Stimulated activated effector memory CD8-positive, alpha-beta T cell treated with anti-CD3 and anti-CD28 coated beads, Interleukin-12 subunit alpha, Interleukin-12 subunit beta, amount 100 ng/mL, for 72 hours (primary cell): ENCODE measurements at regions not wholly inside any gene's neighbourhood (a gene's known extent, or its start where the extent isn't known, plus 50 kb on each side); places are given as distances from the start of the nearest gene placed in this dataset.
A peak's percentile ranks its signal among the peaks of the same experiment; 100 is the strongest.
"Not testable (repeated sequence)": the region's sequence is repeated elsewhere in the genome, so short reads cannot be mapped to it uniquely, and the experiment has no call there.

Experiments used
- ATAC-seq: fragments of 150-1000 bp; cut with Tn5 transposase; 2 replicates; pipeline ENCODE4 v1.10.0; 2021
- DNase-seq, 2 donors: peaks; one replicate each; pipeline ENCODE4 v3.0.0; 2021 to 2022; ENCODE audit warnings: low spot score in 2 of 2
- H3K27ac Mint-ChIP-seq: one replicate; pipeline ENCODE4 v1.8.0; 2022; ENCODE audit warnings: mild to moderate bottlenecking, mixed read lengths
- H3K36me3 Mint-ChIP-seq: one replicate; pipeline ENCODE4 v1.8.0; 2022; ENCODE audit warnings: mild to moderate bottlenecking, mixed read lengths
- H3K4me1 Mint-ChIP-seq: one replicate; pipeline ENCODE4 v1.8.0; 2022; ENCODE audit warnings: mixed read lengths
- H3K4me3 Mint-ChIP-seq: one replicate; pipeline ENCODE4 v1.8.0; 2022; ENCODE audit warnings: mild to moderate bottlenecking, mixed read lengths
- H3K9me3 Mint-ChIP-seq: one replicate; pipeline ENCODE4 v1.8.0; 2022; ENCODE audit warnings: mixed read lengths

- no peak overlapping the region for H3K4me3 Mint-ChIP-seq
- no peaks in the 10 kb centered on the region for H3K9me3 Mint-ChIP-seq
- no peaks in the 10 kb centered on the region for H3K4me1 Mint-ChIP-seq
- H3K36me3 Mint-ChIP-seq = no peaks in the 10 kb centered on the region
- no peak overlapping the region for H3K27ac Mint-ChIP-seq
- ATAC-seq (no peak), DNase-seq (no peak)
These were observed 190.1 kb upstream of the ITGA1 start for GRCh38 chr5:52597625-52598024.

- Mint-ChIP-seq H3K4me1 (no peaks in the 10 kb centered on the region), H3K27ac (no peak overlapping the region), H3K36me3 (no peaks in the 10 kb centered on the region), H3K4me3 (no peak overlapping the region), H3K9me3 (no peaks in the 10 kb centered on the region)
- ATAC-seq = no peak
- no peak for DNase-seq
These were observed 188.7 kb upstream of the ITGA1 start for GRCh38 chr5:52598968-52599367.

GRCh38 chr5:52603778-52604554 lies 183.8 kb upstream of the ITGA1 start:
- H3K4me3 Mint-ChIP-seq = no peak overlapping the region
- DNase-seq (no peak), ATAC-seq (no peak)
- H3K36me3 Mint-ChIP-seq = no peaks in the 10 kb centered on the region
- H3K4me1 Mint-ChIP-seq = no peaks in the 10 kb centered on the region
- H3K27ac Mint-ChIP-seq = no peak overlapping the region
- H3K9me3 Mint-ChIP-seq = no peaks in the 10 kb centered on the region

GRCh38 chr5:52605317-52606313 lies 182.1 kb upstream of the ITGA1 start:
- ATAC-seq (no peak), DNase-seq (no peak)
- no peak overlapping the region for H3K27ac Mint-ChIP-seq
- peaks cover 6% of the 10 kb centered on the region for H3K9me3 Mint-ChIP-seq
- H3K4me1 Mint-ChIP-seq = no peaks in the 10 kb centered on the region
- H3K36me3 Mint-ChIP-seq = no peaks in the 10 kb centered on the region
- H3K4me3 Mint-ChIP-seq = no peak overlapping the region

GRCh38 chr5:52607227-52607824 lies 180.4 kb upstream of the ITGA1 start:
- Mint-ChIP-seq H3K36me3 (no peaks in the 10 kb centered on the region), H3K4me1 (no peaks in the 10 kb centered on the region), H3K27ac (no peak overlapping the region), H3K9me3 (peaks cover 6% of the 10 kb centered on the region), H3K4me3 (no peak overlapping the region)
- DNase-seq = no peak
- no peak for ATAC-seq

GRCh38 chr5:52620315-52620714 lies 167.4 kb upstream of the ITGA1 start:
- Mint-ChIP-seq H3K9me3 (no peaks in the 10 kb centered on the region), H3K27ac (no peak overlapping the region), H3K4me3 (no peak overlapping the region), H3K4me1 (peaks cover 13% of the 10 kb centered on the region), H3K36me3 (no peaks in the 10 kb centered on the region)
- ATAC-seq (peak; percentile 66), DNase-seq (no peak)

GRCh38 chr5:52623291-52623690 lies 164.4 kb upstream of the ITGA1 start:
- peaks cover 13% of the 10 kb centered on the region for H3K4me1 Mint-ChIP-seq
- H3K4me3 Mint-ChIP-seq = no peak overlapping the region
- no peak for ATAC-seq

GRCh38 chr5:52624291-52624690 lies 163.4 kb upstream of the ITGA1 start:
- Mint-ChIP-seq H3K36me3 (no peaks in the 10 kb centered on the region), H3K9me3 (no peaks in the 10 kb centered on the region), H3K27ac (no peak overlapping the region), H3K4me1 (peaks cover 13% of the 10 kb centered on the region), H3K4me3 (no peak overlapping the region)
- DNase-seq (no peak), ATAC-seq (no peak)

More at GRCh38 chr5:52623291-52623690, 164.4 kb upstream of the ITGA1 start:
- no peak overlapping the region for H3K27ac Mint-ChIP-seq
- H3K36me3 Mint-ChIP-seq = no peaks in the 10 kb centered on the region
- H3K9me3 Mint-ChIP-seq = no peaks in the 10 kb centered on the region
- DNase-seq = no peak

- Mint-ChIP-seq H3K4me1 (no peaks in the 10 kb centered on the region), H3K9me3 (no peaks in the 10 kb centered on the region), H3K4me3 (no peak overlapping the region), H3K27ac (no peak overlapping the region), H3K36me3 (no peaks in the 10 kb centered on the region)
- ATAC-seq = no peak
- no peak for DNase-seq
These were observed 161.4 kb upstream of the ITGA1 start for GRCh38 chr5:52626312-52626711.

GRCh38 chr5:52627740-52628139 lies 160.0 kb upstream of the ITGA1 start:
- H3K36me3 Mint-ChIP-seq = no peaks in the 10 kb centered on the region
- H3K9me3 Mint-ChIP-seq = no peaks in the 10 kb centered on the region
- H3K4me3 Mint-ChIP-seq = no peak overlapping the region
- DNase-seq (no peak), ATAC-seq (no peak)
- no peaks in the 10 kb centered on the region for H3K4me1 Mint-ChIP-seq
- H3K27ac Mint-ChIP-seq = no peak overlapping the region

- Mint-ChIP-seq H3K27ac (no peak overlapping the region), H3K4me1 (no peaks in the 10 kb centered on the region), H3K9me3 (no peaks in the 10 kb centered on the region), H3K36me3 (no peaks in the 10 kb centered on the region), H3K4me3 (no peak overlapping the region)
- ATAC-seq = no peak
- no peak for DNase-seq
These were observed 155.4 kb upstream of the ITGA1 start for GRCh38 chr5:52632281-52632680.

GRCh38 chr5:52634171-52634570 lies 153.5 kb upstream of the ITGA1 start:
- H3K9me3 Mint-ChIP-seq, H3K27ac Mint-ChIP-seq, ATAC-seq, H3K36me3 Mint-ChIP-seq, DNase-seq, H3K4me1 Mint-ChIP-seq, H3K4me3 Mint-ChIP-seq: not testable (repeated sequence)

- Mint-ChIP-seq H3K36me3 (no peaks in the 10 kb centered on the region), H3K9me3 (peaks cover 3% of the 10 kb centered on the region), H3K4me1 (no peaks in the 10 kb centered on the region), H3K4me3 (no peak overlapping the region), H3K27ac (no peak overlapping the region)
- DNase-seq = no peak
- no peak for ATAC-seq
These were observed 149.0 kb upstream of the ITGA1 start for GRCh38 chr5:52638732-52639131.

- Mint-ChIP-seq H3K36me3 (no peaks in the 10 kb centered on the region), H3K4me1 (no peaks in the 10 kb centered on the region), H3K27ac (no peak overlapping the region), H3K4me3 (no peak overlapping the region), H3K9me3 (no peaks in the 10 kb centered on the region)
- ATAC-seq = no peak
- DNase-seq = no peak
These were observed 139.0 kb upstream of the ITGA1 start for GRCh38 chr5:52648726-52649125.

GRCh38 chr5:52655163-52655562 lies 132.6 kb upstream of the ITGA1 start:
- ATAC-seq (no peak), DNase-seq (no peak)
- no peak overlapping the region for H3K27ac Mint-ChIP-seq
- H3K4me1 Mint-ChIP-seq = no peaks in the 10 kb centered on the region
- H3K36me3 Mint-ChIP-seq = no peaks in the 10 kb centered on the region
- no peak overlapping the region for H3K4me3 Mint-ChIP-seq
- H3K9me3 Mint-ChIP-seq = no peaks in the 10 kb centered on the region
